Vagina (tissue), 2 donors: ENCODE measurements at regions not wholly inside any gene's neighbourhood (a gene's known extent, or its start where the extent isn't known, plus 50 kb on each side); places are given as distances from the start of the nearest gene placed in this dataset.

ENCODE experiments used
- CTCF ChIP-seq, 3 experiments: fragments of 450-650 bp in 2 of 3; fragments of 200-600 bp in 1 of 3; sonication (generic) in 1 of 3; IDR thresholded peaks; one replicate each; pipeline ENCODE4 v1.5.1; 2017 to 2019; ENCODE audit warnings: antibody characterized with exemption in 3 of 3, mild to moderate bottlenecking in 2 of 3, moderate library complexity in 2 of 3
- POLR2A ChIP-seq, 2 donors: fragments of 450-650 bp; IDR thresholded peaks; one replicate each; pipeline ENCODE4 v1.6.1; 2017; ENCODE audit warnings: antibody characterized with exemption in 2 of 2, mild to moderate bottlenecking in 2 of 2, moderate library complexity in 2 of 2

- TF ChIP-seq CTCF (IDR thresholded peaks at IDR 0.05) (no peak), POLR2A (IDR thresholded peaks at IDR 0.05) (no peak)
These were observed 306.5 kb upstream of the ITGA1 start for GRCh38 chr5:52481201-52481600.
